Skeletal muscle satellite cell (primary cell): ENCODE measurements at regions not wholly inside any gene's neighbourhood (a gene's known extent, or its start where the extent isn't known, plus 50 kb on each side); places are given as distances from the start of the nearest gene placed in this dataset.
"Not testable (repeated sequence)": the region's sequence is repeated elsewhere in the genome, so short reads cannot be mapped to it uniquely, and the experiment has no call there.

Source experiments
- H3K27me3 ChIP-seq: 2 replicates; pipeline ENCODE4 v1.7.0; 2013; ENCODE audit warnings: low read length; ENCODE audit not compliant: control insufficient read depth, insufficient read depth
- H3K36me3 ChIP-seq: 2 replicates; pipeline ENCODE4 v1.7.0; 2013; ENCODE audit warnings: mild to moderate bottlenecking, control low read depth, low read length; ENCODE audit not compliant: insufficient read depth
- H3K4me1 ChIP-seq: 2 replicates; pipeline ENCODE4 v1.7.0; 2013; ENCODE audit warnings: low read length; ENCODE audit not compliant: control insufficient read depth, insufficient read depth
- H3K4me2 ChIP-seq: 2 replicates; pipeline ENCODE4 v1.7.0; 2013; ENCODE audit warnings: mild to moderate bottlenecking, low read length
- H3K4me3 ChIP-seq: 2 replicates; pipeline ENCODE4 v1.7.0; 2013; ENCODE audit warnings: low read length
- H3K9ac ChIP-seq: 2 replicates; pipeline ENCODE4 v1.7.0; 2013; ENCODE audit warnings: mild to moderate bottlenecking, low read depth, low read length, moderate library complexity
- H3K9me3 ChIP-seq: replicated peaks from 2 replicates; pipeline ENCODE4 v1.7.0; 2013; ENCODE audit warnings: mild to moderate bottlenecking, control low read depth, low read length

DNA sequence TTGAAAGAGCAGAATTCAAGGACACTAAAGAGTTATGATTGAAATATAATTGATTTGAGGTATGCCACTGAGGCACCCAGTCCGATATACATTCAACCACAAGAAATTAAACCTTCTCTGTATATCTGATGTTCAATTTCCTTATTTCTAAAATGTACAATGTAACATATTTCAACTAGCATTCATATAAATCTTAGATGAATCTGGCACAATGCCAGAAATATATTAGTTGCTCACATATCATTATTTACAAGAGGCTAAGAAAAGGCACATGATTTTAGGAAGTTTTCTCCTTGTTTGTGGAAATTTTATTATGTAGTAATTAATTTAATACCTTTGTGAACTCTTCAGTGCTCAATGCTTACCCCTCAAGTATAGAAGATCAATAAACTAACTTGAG lies 532.3 kb downstream of the KCNA4 start:
- H3K4me1 ChIP-seq: no peaks in the 10 kb centered on the region
- no peaks in the 10 kb centered on the region for H3K27me3 ChIP-seq
- no peaks in the 10 kb centered on the region for H3K36me3 ChIP-seq
- no peak overlapping the region for H3K4me2 ChIP-seq
- no peak overlapping the region for H3K9ac ChIP-seq
- H3K4me3 ChIP-seq: no peak overlapping the region
- no peaks in the 10 kb centered on the region for H3K9me3 ChIP-seq

GRCh38 chr11:29483831-29484230 lies 533.0 kb downstream of the KCNA4 start:
- H3K4me3 ChIP-seq: no peak overlapping the region
- H3K4me1 ChIP-seq: no peaks in the 10 kb centered on the region
- H3K9me3 ChIP-seq: no peaks in the 10 kb centered on the region
- no peak overlapping the region for H3K9ac ChIP-seq
- no peak overlapping the region for H3K4me2 ChIP-seq
- no peaks in the 10 kb centered on the region for H3K27me3 ChIP-seq
- H3K36me3 ChIP-seq: no peaks in the 10 kb centered on the region

DNA sequence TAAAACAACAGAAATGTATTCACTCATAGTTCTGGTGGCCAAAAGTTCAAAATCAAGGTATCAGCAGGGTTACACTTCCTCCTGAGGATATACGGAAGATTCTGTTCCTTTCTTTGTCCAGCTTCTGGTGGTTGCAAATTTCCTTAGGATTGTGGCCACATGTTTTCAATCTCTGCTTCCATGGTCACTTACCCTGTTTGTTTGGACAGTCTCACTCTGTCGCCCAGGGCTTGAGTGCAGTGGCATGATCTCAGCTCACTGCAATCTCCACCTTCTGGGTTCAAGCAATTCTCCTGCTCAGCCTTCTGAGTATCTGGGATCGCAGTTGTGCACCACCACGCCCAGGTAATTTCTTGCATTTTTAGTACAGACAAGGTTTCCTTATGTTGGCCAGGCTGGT lies 534.3 kb downstream of the KCNA4 start:
- no peak overlapping the region for H3K4me3 ChIP-seq
- H3K27me3 ChIP-seq: no peaks in the 10 kb centered on the region
- H3K4me2 ChIP-seq: no peak overlapping the region
- H3K9ac ChIP-seq: no peak overlapping the region
- no peaks in the 10 kb centered on the region for H3K4me1 ChIP-seq
- no peaks in the 10 kb centered on the region for H3K9me3 ChIP-seq
- no peaks in the 10 kb centered on the region for H3K36me3 ChIP-seq

DNA sequence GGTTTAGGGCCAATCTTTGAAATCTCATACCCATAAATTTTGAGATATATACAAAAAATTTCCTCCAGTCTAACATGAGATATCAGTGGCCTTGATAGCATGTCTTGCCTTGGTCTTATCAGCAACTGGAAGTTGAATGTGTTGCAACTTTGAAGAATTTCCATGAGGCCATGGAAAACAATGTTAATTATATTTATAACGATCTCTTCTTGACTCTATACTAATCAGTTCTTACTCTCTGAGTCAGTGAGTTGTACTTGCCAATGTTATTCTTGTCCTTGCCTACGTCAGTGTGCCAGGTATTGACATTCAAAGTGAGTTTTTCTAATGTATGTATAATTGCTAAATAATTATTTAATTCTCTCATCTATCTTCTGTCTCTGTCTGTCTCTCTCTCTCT lies 535.1 kb downstream of the KCNA4 start:
- H3K36me3 ChIP-seq: no peaks in the 10 kb centered on the region
- no peaks in the 10 kb centered on the region for H3K4me1 ChIP-seq
- no peak overlapping the region for H3K4me3 ChIP-seq
- H3K9ac ChIP-seq: no peak overlapping the region
- H3K27me3 ChIP-seq: no peaks in the 10 kb centered on the region
- H3K9me3 ChIP-seq: no peaks in the 10 kb centered on the region
- H3K4me2 ChIP-seq: no peak overlapping the region

DNA sequence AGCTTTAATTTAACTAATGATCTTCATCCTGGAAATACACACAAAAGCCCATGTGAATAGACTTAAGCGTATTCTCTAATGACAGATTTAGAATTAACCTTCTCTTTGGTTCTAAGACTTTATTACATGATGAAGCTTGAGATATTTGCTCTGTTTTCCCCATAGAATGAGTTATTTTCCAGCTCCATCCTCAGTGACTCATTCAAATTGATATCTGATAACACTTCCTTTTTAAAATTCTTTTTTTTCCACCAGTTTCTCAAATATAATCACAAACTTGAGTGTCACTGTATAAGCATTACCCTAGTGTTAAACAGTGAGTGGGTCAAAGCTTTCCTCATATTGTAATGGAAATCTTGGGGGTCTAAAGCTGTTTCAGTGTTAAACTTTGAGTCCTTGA lies 535.8 kb downstream of the KCNA4 start:
- Histone ChIP-seq H3K9me3 (no peaks in the 10 kb centered on the region), H3K4me3 (no peak overlapping the region), H3K4me2 (no peak overlapping the region), H3K27me3 (no peaks in the 10 kb centered on the region), H3K9ac (no peak overlapping the region), H3K36me3 (no peaks in the 10 kb centered on the region), H3K4me1 (no peaks in the 10 kb centered on the region)

DNA sequence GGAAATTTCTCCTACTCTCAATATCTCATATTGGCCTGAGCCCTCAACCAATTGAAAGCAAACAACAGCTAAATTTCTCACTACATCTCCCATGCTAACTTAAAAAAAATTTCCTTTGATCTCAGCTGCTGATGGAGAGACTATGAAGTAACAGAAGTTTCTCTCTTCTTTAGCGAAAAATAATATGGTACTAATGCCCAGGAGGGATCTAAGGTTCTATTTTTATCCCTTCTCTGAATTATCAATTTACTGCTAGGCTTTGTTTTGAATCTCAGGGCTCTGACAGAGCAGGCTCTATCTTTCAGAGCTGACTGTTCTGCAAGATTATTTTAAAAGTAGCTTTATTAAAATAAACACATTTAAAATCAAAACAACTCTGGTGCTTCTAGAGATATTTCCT lies 558.6 kb downstream of the KCNA4 start:
- Histone ChIP-seq H3K4me1 (no peaks in the 10 kb centered on the region), H3K9me3 (no peaks in the 10 kb centered on the region), H3K36me3 (no peaks in the 10 kb centered on the region), H3K27me3 (no peaks in the 10 kb centered on the region), H3K4me2 (no peak overlapping the region), H3K4me3 (no peak overlapping the region), H3K9ac (no peak overlapping the region)

GRCh38 chr11:29452146-29452545 lies 564.7 kb downstream of the KCNA4 start:
- H3K27me3 ChIP-seq: no peaks in the 10 kb centered on the region
- no peak overlapping the region for H3K9ac ChIP-seq
- H3K36me3 ChIP-seq: no peaks in the 10 kb centered on the region
- no peaks in the 10 kb centered on the region for H3K9me3 ChIP-seq
- H3K4me1 ChIP-seq: peaks cover 7% of the 10 kb centered on the region
- H3K4me2 ChIP-seq: no peak overlapping the region
- H3K4me3 ChIP-seq: no peak overlapping the region

- Histone ChIP-seq H3K27me3 (no peaks in the 10 kb centered on the region), H3K36me3 (no peaks in the 10 kb centered on the region), H3K4me1 (peaks cover 7% of the 10 kb centered on the region), H3K9ac (no peak overlapping the region), H3K9me3 (no peaks in the 10 kb centered on the region), H3K4me2 (no peak overlapping the region), H3K4me3 (no peak overlapping the region)
These were observed 567.4 kb downstream of the KCNA4 start for GRCh38 chr11:29449281-29450074.

- Histone ChIP-seq H3K4me1 (peaks cover 7% of the 10 kb centered on the region), H3K9ac (no peak overlapping the region)
These were observed 568.5 kb downstream of the KCNA4 start for GRCh38 chr11:29448246-29448877.

DNA sequence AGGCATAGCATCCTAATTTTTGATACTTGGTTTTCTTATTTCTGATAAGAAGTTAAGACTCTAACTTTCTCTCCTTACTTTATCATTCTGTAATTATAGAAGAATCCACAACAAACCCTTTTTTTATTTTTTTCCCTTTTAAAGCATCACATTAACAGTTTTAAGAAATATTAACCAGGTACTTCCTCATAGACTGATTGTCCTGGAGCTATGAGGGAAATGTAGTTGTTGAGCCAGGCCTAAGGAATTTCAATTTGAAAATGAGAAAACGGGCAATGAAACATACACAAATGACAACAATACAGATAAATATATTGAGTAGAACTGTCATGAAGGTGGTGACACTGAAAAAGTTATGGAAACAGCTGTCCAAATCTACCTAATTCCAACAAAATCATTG lies 569.0 kb downstream of the KCNA4 start:
- H3K27me3 ChIP-seq: no peaks in the 10 kb centered on the region
- peaks cover 7% of the 10 kb centered on the region for H3K4me1 ChIP-seq
- H3K36me3 ChIP-seq: no peaks in the 10 kb centered on the region
- no peaks in the 10 kb centered on the region for H3K9me3 ChIP-seq
- no peak overlapping the region for H3K4me3 ChIP-seq
- H3K4me2 ChIP-seq: no peak overlapping the region
- no peak overlapping the region for H3K9ac ChIP-seq

More at GRCh38 chr11:29448246-29448877, 568.5 kb downstream of the KCNA4 start:
- no peaks in the 10 kb centered on the region for H3K9me3 ChIP-seq
- no peak overlapping the region for H3K4me2 ChIP-seq
- no peak overlapping the region for H3K4me3 ChIP-seq
- no peaks in the 10 kb centered on the region for H3K27me3 ChIP-seq
- H3K36me3 ChIP-seq: no peaks in the 10 kb centered on the region

- Histone ChIP-seq H3K36me3 (no peaks in the 10 kb centered on the region), H3K27me3 (no peaks in the 10 kb centered on the region), H3K4me1 (no peaks in the 10 kb centered on the region), H3K4me2 (no peak overlapping the region), H3K9ac (no peak overlapping the region), H3K4me3 (no peak overlapping the region), H3K9me3 (no peaks in the 10 kb centered on the region)
These were observed 570.7 kb downstream of the KCNA4 start for GRCh38 chr11:29446132-29446531.

- not testable (repeated sequence) for H3K9me3 ChIP-seq, H3K27me3 ChIP-seq, H3K9ac ChIP-seq, H3K4me1 ChIP-seq, H3K4me2 ChIP-seq, H3K36me3 ChIP-seq, H3K4me3 ChIP-seq
These were observed 571.6 kb downstream of the KCNA4 start for GRCh38 chr11:29445191-29445590.
